B cell (primary cell): ENCODE measurements at regions not wholly inside any gene's neighbourhood (a gene's known extent, or its start where the extent isn't known, plus 50 kb on each side); places are given as distances from the start of the nearest gene placed in this dataset.

ENCODE experiments used
- ATAC-seq: fragments of 200-7000 bp; cut with Tn5 transposase; one replicate; pipeline ENCODE4 v1.10.0; 2021; ENCODE audit warnings: low read depth, mild to moderate bottlenecking, moderate number of reproducible peaks, moderate library complexity
- CTCF ChIA-PET: fragments of 350-600 bp; sonication (Branson Sonifier 250); formaldehyde crosslinking; loops from one replicate; lab custom pipeline; 2021; ENCODE audit warnings: antibody characterized with exemption, inconsistent platforms; lab: Charles Lee
- POLR2A ChIA-PET: fragments of 350-600 bp; sonication (Branson Sonifier 250); formaldehyde crosslinking; loops from one replicate; lab custom pipeline; 2021; ENCODE audit warnings: antibody characterized with exemption; lab: Charles Lee
- DNase-seq: peaks from one replicate; pipeline ENCODE4 v3.0.0; 2013
- H2AFZ ChIP-seq: 2 replicates; pipeline ENCODE4 v1.6.1; 2012; ENCODE audit warnings: mild to moderate bottlenecking, low read depth, low read length; ENCODE audit not compliant: insufficient read depth, poor library complexity, severe bottlenecking
- H3K27ac ChIP-seq, 2 donors: 1 replicate in 1 of 2; 2 replicates in 1 of 2; pipeline ENCODE4 v1.5.1; 2012 to 2013; ENCODE audit warnings: low read length in 2 of 2, mild to moderate bottlenecking in 2 of 2, moderate library complexity in 1 of 2
- H3K27me3 ChIP-seq, 4 experiments: fragments of 200-600 bp in 1 of 4; sonication (generic) in 1 of 4; replicated peaks in 1 of 4; 1 replicate in 2 of 4; 2 replicates in 2 of 4; pipeline versions ENCODE4 v1.6.1 to v1.7.0; 2013 to 2016; ENCODE audit warnings: low read length in 3 of 4, mild to moderate bottlenecking in 2 of 4, mixed read lengths in 1 of 4, moderate library complexity in 1 of 4; ENCODE audit not compliant: insufficient read depth in 4 of 4, control insufficient read depth in 3 of 4; ENCODE audit errors: control extremely low read depth in 1 of 4
- H3K36me3 ChIP-seq, 2 experiments: replicated peaks in 1 of 2; 1 replicate in 1 of 2; 2 replicates in 1 of 2; pipeline versions ENCODE4 v1.6.1 to v1.7.1; 2013; ENCODE audit warnings: low read length in 1 of 2; ENCODE audit not compliant: insufficient read depth in 2 of 2, control insufficient read depth in 1 of 2; ENCODE audit errors: control extremely low read depth in 1 of 2, extremely low read depth in 1 of 2
- H3K4me1 ChIP-seq, 2 donors: fragments of 200-600 bp in 1 of 2; sonication (generic) in 1 of 2; 1 replicate in 1 of 2; 2 replicates in 1 of 2; pipeline versions ENCODE4 v1.5.1 to v1.6.1; 2013 to 2017; ENCODE audit warnings: low read length in 2 of 2; ENCODE audit not compliant: control insufficient read depth in 2 of 2, insufficient read depth in 2 of 2
- H3K4me2 ChIP-seq: replicated peaks from 2 replicates; pipeline ENCODE3; 2012; ENCODE audit warnings: mild to moderate bottlenecking, low read depth, low read length; ENCODE audit not compliant: poor library complexity, severe bottlenecking
- H3K4me3 ChIP-seq, 5 experiments: fragments of 200-600 bp in 1 of 5; sonication (generic) in 1 of 5; 1 replicate in 3 of 5; 2 replicates in 2 of 5; pipeline versions ENCODE4 v1.5.1 to v1.7.0; 2011 to 2016; ENCODE audit warnings: low read length in 4 of 5, mild to moderate bottlenecking in 4 of 5, low read depth in 2 of 5, control low read depth in 1 of 5, moderate library complexity in 1 of 5; ENCODE audit not compliant: insufficient read depth in 1 of 5; ENCODE audit errors: control extremely low read depth in 1 of 5, extremely low read depth in 1 of 5
- H3K79me2 ChIP-seq: fragments of 200-600 bp; sonication (generic); one replicate; pipeline ENCODE4 v1.6.0; 2016; ENCODE audit warnings: low read length; ENCODE audit not compliant: control insufficient read depth, insufficient read depth
- H3K9ac ChIP-seq: fragments of 200-600 bp; sonication (generic); 2 replicates; pipeline ENCODE4 v1.6.1; 2017; ENCODE audit warnings: mild to moderate bottlenecking, low read length, moderate library complexity
- H3K9me3 ChIP-seq, 3 donors: one replicate each; pipeline versions ENCODE4 v1.6.1 to v1.7.1; 2013; ENCODE audit warnings: low read length in 2 of 3; ENCODE audit not compliant: control insufficient read depth in 2 of 3, insufficient read depth in 1 of 3; ENCODE audit errors: control extremely low read depth in 1 of 3
- H4K20me1 ChIP-seq: 2 replicates; pipeline ENCODE4 v1.6.0; 2012; ENCODE audit warnings: mild to moderate bottlenecking, low read length; ENCODE audit not compliant: insufficient read depth, control insufficient read depth, poor library complexity, severe bottlenecking
- H3K27ac Mint-ChIP-seq: one replicate; pipeline ENCODE4 v1.8.0; 2021; ENCODE audit warnings: mixed read lengths
- H3K27me3 Mint-ChIP-seq: one replicate; pipeline ENCODE4 v1.8.0; 2021; ENCODE audit warnings: mixed read lengths
- H3K4me1 Mint-ChIP-seq: one replicate; pipeline ENCODE4 v1.8.0; 2021; ENCODE audit warnings: mixed read lengths
- H3K4me3 Mint-ChIP-seq: one replicate; pipeline ENCODE4 v1.8.0; 2021; ENCODE audit warnings: mixed read lengths
- H3K9me3 Mint-ChIP-seq: one replicate; pipeline ENCODE4 v1.8.0; 2022; ENCODE audit warnings: mixed read lengths; ENCODE audit not compliant: insufficient read depth
- EZH2 ChIP-seq: IDR thresholded peaks from 2 replicates; pipeline ENCODE4 v1.6.1; 2012; ENCODE audit warnings: borderline replicate concordance, low read depth, mild to moderate bottlenecking, moderate library complexity, low read length; ENCODE audit not compliant: insufficient read depth, poor library complexity, severe bottlenecking
- WGBS: methylation state at CpG from one replicate; pipeline ENCODE4 v1.1.5; 2013; ENCODE audit warnings: missing lambda C conversion rate; ENCODE audit not compliant: insufficient coverage; 5-methylcytosine and 5-hydroxymethylcytosine counted together
- intact Hi-C: fragments of 100-400 bp; cut with micrococcal nuclease; formaldehyde crosslinking; loops from one replicate; pipeline ENCODE4 v1.10.0; 2022
- TF ChIP-seq, protein P1 (sequence below): fragments of 200-600 bp; IDR thresholded peaks from one replicate; pipeline ENCODE4 v1.8.0; 2022; ENCODE audit warnings: antibody characterized with exemption, mild to moderate bottlenecking

DNA sequence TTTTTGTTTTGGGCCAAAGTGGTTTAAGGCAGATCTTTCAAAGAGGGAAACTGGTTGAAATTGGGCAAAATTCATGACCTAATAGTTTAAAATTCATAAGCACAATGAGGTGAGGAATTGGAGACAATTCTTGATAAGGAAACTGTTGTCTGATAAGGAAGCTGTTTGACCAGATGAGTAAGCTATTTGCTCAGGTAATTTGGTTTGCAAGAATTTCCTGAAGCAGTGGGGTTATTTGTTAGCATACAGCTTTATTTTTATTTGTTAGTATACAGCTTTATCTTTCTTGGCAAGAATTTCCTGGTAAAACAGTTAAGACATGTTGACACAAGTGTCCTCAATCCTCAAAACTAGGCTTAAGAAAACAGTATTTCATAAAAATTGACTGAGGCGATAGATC lies 559.0 kb downstream of the GALC start:
- no peak overlapping the region for H2AFZ ChIP-seq
- H3K4me1 ChIP-seq = no peaks in the 10 kb centered on the region
- no peak overlapping the region for H3K9ac ChIP-seq
- intact Hi-C loops = no loop called here
- Mint-ChIP-seq H3K27ac (no peak overlapping the region), H3K9me3 (peaks cover 5% of the 10 kb centered on the region), H3K27me3 (no peaks in the 10 kb centered on the region), H3K4me1 (no peaks in the 10 kb centered on the region), H3K4me3 (no peak overlapping the region)
- DNase-seq = no peak
- H3K79me2 ChIP-seq = no peaks in the 10 kb centered on the region
- no peak overlapping the region for H3K4me3 ChIP-seq
- no peak for TF ChIP-seq EZH2
- TF ChIP-seq, protein P1, sequence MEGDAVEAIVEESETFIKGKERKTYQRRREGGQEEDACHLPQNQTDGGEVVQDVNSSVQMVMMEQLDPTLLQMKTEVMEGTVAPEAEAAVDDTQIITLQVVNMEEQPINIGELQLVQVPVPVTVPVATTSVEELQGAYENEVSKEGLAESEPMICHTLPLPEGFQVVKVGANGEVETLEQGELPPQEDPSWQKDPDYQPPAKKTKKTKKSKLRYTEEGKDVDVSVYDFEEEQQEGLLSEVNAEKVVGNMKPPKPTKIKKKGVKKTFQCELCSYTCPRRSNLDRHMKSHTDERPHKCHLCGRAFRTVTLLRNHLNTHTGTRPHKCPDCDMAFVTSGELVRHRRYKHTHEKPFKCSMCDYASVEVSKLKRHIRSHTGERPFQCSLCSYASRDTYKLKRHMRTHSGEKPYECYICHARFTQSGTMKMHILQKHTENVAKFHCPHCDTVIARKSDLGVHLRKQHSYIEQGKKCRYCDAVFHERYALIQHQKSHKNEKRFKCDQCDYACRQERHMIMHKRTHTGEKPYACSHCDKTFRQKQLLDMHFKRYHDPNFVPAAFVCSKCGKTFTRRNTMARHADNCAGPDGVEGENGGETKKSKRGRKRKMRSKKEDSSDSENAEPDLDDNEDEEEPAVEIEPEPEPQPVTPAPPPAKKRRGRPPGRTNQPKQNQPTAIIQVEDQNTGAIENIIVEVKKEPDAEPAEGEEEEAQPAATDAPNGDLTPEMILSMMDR = no peak
- no peak for ATAC-seq
- H3K36me3 ChIP-seq = no peaks in the 10 kb centered on the region
- peaks cover 0 to 8% (median 5%) of the 10 kb centered on the region in 3 donors for H3K9me3 ChIP-seq
- no peaks in the 10 kb centered on the region for H3K27me3 ChIP-seq
- no peak overlapping the region for H3K27ac ChIP-seq
- POLR2A ChIA-PET = no interaction called here
- H3K4me2 ChIP-seq = no peak overlapping the region
- CTCF ChIA-PET = no interaction called here
- no peaks in the 10 kb centered on the region for H4K20me1 ChIP-seq
- WGBS = no CpG with 5 or more reads among the region's 1 CpG

DNA sequence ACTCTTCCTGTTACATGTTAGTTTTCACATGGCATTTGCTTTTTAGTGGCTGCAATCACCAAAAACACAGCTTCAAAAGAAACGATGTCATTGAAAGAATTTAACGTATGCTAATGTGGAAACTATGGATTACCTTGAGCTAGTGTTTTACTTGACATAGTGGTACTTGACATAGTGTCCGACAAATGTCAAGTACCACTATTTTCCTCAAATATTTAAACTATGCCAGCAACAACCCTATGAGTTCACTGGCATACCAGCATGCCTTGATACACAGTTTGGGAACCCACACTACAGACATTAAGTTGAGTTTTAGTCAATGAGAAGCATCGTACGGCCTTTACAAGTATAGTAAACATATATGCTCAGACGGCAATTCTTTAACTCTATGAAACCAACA lies 560.3 kb downstream of the GALC start:
- TF ChIP-seq EZH2 = no peak
- TF ChIP-seq, protein P1 = no peak
- no peaks in the 10 kb centered on the region for H3K36me3 ChIP-seq
- peaks cover 0 to 8% (median 5%) of the 10 kb centered on the region in 3 donors for H3K9me3 ChIP-seq
- H3K79me2 ChIP-seq = no peaks in the 10 kb centered on the region
- no peak for DNase-seq
- WGBS = 100% methylated on average over 1 of the region's 6 CpGs
- H3K9me3 Mint-ChIP-seq = peaks cover 5% of the 10 kb centered on the region
- no peak overlapping the region for H3K27ac Mint-ChIP-seq
- no peak overlapping the region for H3K4me3 ChIP-seq
- no peaks in the 10 kb centered on the region for H3K4me1 ChIP-seq
- no peak overlapping the region for H3K4me3 Mint-ChIP-seq
- no peak overlapping the region for H3K27ac ChIP-seq
- H3K4me2 ChIP-seq = no peak overlapping the region
- no peaks in the 10 kb centered on the region for H3K4me1 Mint-ChIP-seq
- H4K20me1 ChIP-seq = no peaks in the 10 kb centered on the region
- intact Hi-C loops = no loop called here
- CTCF ChIA-PET = no interaction called here
- no peak overlapping the region for H3K9ac ChIP-seq
- no peak for ATAC-seq
- no peak overlapping the region for H2AFZ ChIP-seq
- POLR2A ChIA-PET = no interaction called here
- no peaks in the 10 kb centered on the region for H3K27me3 ChIP-seq
- no peaks in the 10 kb centered on the region for H3K27me3 Mint-ChIP-seq
